ENCODE measurements at regions not wholly inside any gene's neighbourhood (a gene's known extent, or its start where the extent isn't known, plus 50 kb on each side); places are given as distances from the start of the nearest gene placed in this dataset.

GRCh38 chr15:60093273-60094067 is 89.4 kb downstream of the FOXB1 start:
- no peak for DNase-seq (ENCODE audit: low read depth in 2 of 3, low spot score in 2 of 3)

- DNase-seq (ENCODE audit: low read depth in 2 of 3, low spot score in 2 of 3) = no peak
These were observed 91.6 kb downstream of the FOXB1 start for GRCh38 chr15:60095711-60096110.

GRCh38 chr15:60096157-60096556 is 92.0 kb downstream of the FOXB1 start:
- DNase-seq (ENCODE audit: low read depth in 2 of 3, low spot score in 2 of 3) = no peak

- no peak for DNase-seq (ENCODE audit: low read depth in 2 of 3, low spot score in 2 of 3)
These were observed 97.3 kb downstream of the FOXB1 start for GRCh38 chr15:60101416-60101815.

GRCh38 chr15:60102748-60103147 is 98.6 kb downstream of the FOXB1 start:
- DNase-seq (ENCODE audit: low read depth in 2 of 3, low spot score in 2 of 3) = no peak

- DNase-seq (ENCODE audit: low read depth in 2 of 3, low spot score in 2 of 3) = no peak
These were observed 106.8 kb downstream of the FOXB1 start for GRCh38 chr15:60110909-60111308.

- no peak for DNase-seq (ENCODE audit: low read depth in 2 of 3, low spot score in 2 of 3)
These were observed 111.7 kb downstream of the FOXB1 start for GRCh38 chr15:60115579-60116380.

GRCh38 chr15:60116456-60117089 is 112.5 kb downstream of the FOXB1 start:
- DNase-seq (ENCODE audit: low read depth in 2 of 3, low spot score in 2 of 3) = no peak

GRCh38 chr15:60118146-60118545 is 114.0 kb downstream of the FOXB1 start:
- DNase-seq (ENCODE audit: low read depth in 2 of 3, low spot score in 2 of 3) = no peak

GRCh38 chr15:60118626-60119025 is 114.5 kb downstream of the FOXB1 start:
- no peak for DNase-seq (ENCODE audit: low read depth in 2 of 3, low spot score in 2 of 3)

- no peak for DNase-seq (ENCODE audit: low read depth in 2 of 3, low spot score in 2 of 3)
These were observed 115.0 kb downstream of the FOXB1 start for GRCh38 chr15:60119101-60119500.

GRCh38 chr15:60120100-60120499 is 116.0 kb downstream of the FOXB1 start:
- DNase-seq (ENCODE audit: low read depth in 2 of 3, low spot score in 2 of 3) = no peak

GRCh38 chr15:60121845-60122244 is 117.7 kb downstream of the FOXB1 start:
- no peak for DNase-seq (ENCODE audit: low read depth in 2 of 3, low spot score in 2 of 3)

GRCh38 chr15:60122691-60123090 is 118.6 kb downstream of the FOXB1 start:
- DNase-seq (ENCODE audit: low read depth in 2 of 3, low spot score in 2 of 3) = no peak

GRCh38 chr15:60124460-60125070 is 120.5 kb downstream of the FOXB1 start:
- DNase-seq (ENCODE audit: low read depth in 2 of 3, low spot score in 2 of 3) = no peak

- DNase-seq (ENCODE audit: low read depth in 2 of 3, low spot score in 2 of 3) = no peak
These were observed 121.2 kb downstream of the FOXB1 start for GRCh38 chr15:60125334-60125733.

- DNase-seq (ENCODE audit: low read depth in 2 of 3, low spot score in 2 of 3) = no peak
These were observed 122.1 kb downstream of the FOXB1 start for GRCh38 chr15:60126200-60126599.

GRCh38 chr15:60126661-60127060 is 122.5 kb downstream of the FOXB1 start:
- DNase-seq (ENCODE audit: low read depth in 2 of 3, low spot score in 2 of 3) = no peak

- no peak for DNase-seq (ENCODE audit: low read depth in 2 of 3, low spot score in 2 of 3)
These were observed 123.9 kb downstream of the FOXB1 start for GRCh38 chr15:60128000-60128376.

- DNase-seq (ENCODE audit: low read depth in 2 of 3, low spot score in 2 of 3) = no peak
These were observed 124.6 kb downstream of the FOXB1 start for GRCh38 chr15:60128710-60129109.

- no peak for DNase-seq (ENCODE audit: low read depth in 2 of 3, low spot score in 2 of 3)
These were observed 126.3 kb downstream of the FOXB1 start for GRCh38 chr15:60130398-60130797.

- DNase-seq (ENCODE audit: low read depth in 2 of 3, low spot score in 2 of 3) = no peak
These were observed 126.7 kb downstream of the FOXB1 start for GRCh38 chr15:60130821-60131220.
